ENCODE measurements at regions not wholly inside any gene's neighbourhood (a gene's known extent, or its start where the extent isn't known, plus 50 kb on each side); places are given as distances from the start of the nearest gene placed in this dataset.

DNA sequence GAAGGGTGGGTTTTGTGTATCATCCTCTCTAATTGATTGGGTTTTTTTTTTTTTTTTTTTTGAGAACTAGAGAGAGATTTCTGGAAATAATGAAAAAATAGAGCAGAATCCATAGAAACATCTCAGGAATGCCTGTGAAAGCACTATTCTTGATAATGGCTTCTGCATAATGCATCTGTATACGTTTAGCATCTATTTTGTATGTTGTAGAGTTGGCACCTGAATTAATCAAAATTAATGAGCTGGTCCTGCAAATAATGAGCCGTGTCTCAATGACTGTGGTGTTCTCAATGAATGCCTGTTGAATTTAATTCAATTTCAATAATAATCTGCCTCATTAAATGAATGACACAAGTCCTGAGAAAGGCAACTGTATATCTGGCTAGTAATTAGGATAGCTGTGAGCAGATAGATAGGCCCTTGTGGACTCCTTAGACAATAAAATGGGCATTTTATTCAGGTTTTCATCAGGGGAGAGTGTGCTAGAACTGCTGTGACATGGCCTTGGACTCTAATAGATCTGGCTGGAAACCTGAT lies 70.5 kb upstream of the WDR72 start:
- dilution Hi-C loops (cut with MboI; ENCODE audit: extremely low pct_ligation_motif_present, low sequenced_read_pairs): no loop called here

More for the DNA sequence above, 70.5 kb upstream of the WDR72 start:
- ChIA-PET CTCF (no interaction called here), POLR2A (no interaction called here)
- H3K27me3 ChIP-seq (ENCODE audit: control insufficient read depth in 2 of 2, insufficient read depth in 2 of 2, low read length in 2 of 2): no peaks in the 10 kb centered on the region
- H3K4me3 ChIP-seq (replicated peaks in 1 of 3; ENCODE audit: insufficient read depth in 1 of 3, low read depth in 1 of 3, low read length in 3 of 3): no peak overlapping the region
- H3K9me1 ChIP-seq (replicated peaks; ENCODE audit: control insufficient read depth, extremely low read depth, insufficient read depth, low read length): no peaks in the 10 kb centered on the region
- H4K20me1 ChIP-seq (replicated peaks; ENCODE audit: control insufficient read depth, extremely low read depth, insufficient read depth, low read length): no peaks in the 10 kb centered on the region
- no peak for DNase-seq (ENCODE audit: low read depth, low spot score)
- no peaks in the 10 kb centered on the region for H3K36me3 ChIP-seq (ENCODE audit: control insufficient read depth in 2 of 2, extremely low read depth in 1 of 2, insufficient read depth in 2 of 2, low read length in 2 of 2)
- H3K4me2 ChIP-seq (ENCODE audit: insufficient read depth, low read length): no peak overlapping the region
- intact Hi-C loops (cut with micrococcal nuclease): no loop called here
- H3K4me1 ChIP-seq (ENCODE audit: control insufficient read depth, extremely low read depth, insufficient read depth, low read length): no peaks in the 10 kb centered on the region
- no peaks in the 10 kb centered on the region for H3K9me3 ChIP-seq (replicated peaks; ENCODE audit: control insufficient read depth, insufficient read depth, low read length)
- FAIRE-seq: no peak
- no peak overlapping the region for H2AFZ ChIP-seq (ENCODE audit: low read depth, low read length)
- no peak for TF ChIP-seq FOS (IDR thresholded peaks at IDR 0.05; ENCODE audit: borderline replicate concordance, insufficient read depth, low read length)
- TF ChIP-seq, protein P1, sequence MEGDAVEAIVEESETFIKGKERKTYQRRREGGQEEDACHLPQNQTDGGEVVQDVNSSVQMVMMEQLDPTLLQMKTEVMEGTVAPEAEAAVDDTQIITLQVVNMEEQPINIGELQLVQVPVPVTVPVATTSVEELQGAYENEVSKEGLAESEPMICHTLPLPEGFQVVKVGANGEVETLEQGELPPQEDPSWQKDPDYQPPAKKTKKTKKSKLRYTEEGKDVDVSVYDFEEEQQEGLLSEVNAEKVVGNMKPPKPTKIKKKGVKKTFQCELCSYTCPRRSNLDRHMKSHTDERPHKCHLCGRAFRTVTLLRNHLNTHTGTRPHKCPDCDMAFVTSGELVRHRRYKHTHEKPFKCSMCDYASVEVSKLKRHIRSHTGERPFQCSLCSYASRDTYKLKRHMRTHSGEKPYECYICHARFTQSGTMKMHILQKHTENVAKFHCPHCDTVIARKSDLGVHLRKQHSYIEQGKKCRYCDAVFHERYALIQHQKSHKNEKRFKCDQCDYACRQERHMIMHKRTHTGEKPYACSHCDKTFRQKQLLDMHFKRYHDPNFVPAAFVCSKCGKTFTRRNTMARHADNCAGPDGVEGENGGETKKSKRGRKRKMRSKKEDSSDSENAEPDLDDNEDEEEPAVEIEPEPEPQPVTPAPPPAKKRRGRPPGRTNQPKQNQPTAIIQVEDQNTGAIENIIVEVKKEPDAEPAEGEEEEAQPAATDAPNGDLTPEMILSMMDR (IDR thresholded peaks at IDR 0.05; ENCODE audit: extremely low read depth in 1 of 2, insufficient read depth in 1 of 2, low read depth in 1 of 2, low read length in 2 of 2): no peak
- no peak for TF ChIP-seq EZH2 (IDR thresholded peaks at IDR 0.05; ENCODE audit: borderline replicate concordance, low read depth, low read length, severe bottlenecking)
- no peak for TF ChIP-seq POLR2A (IDR thresholded peaks at IDR 0.05; ENCODE audit: low read depth, low read length)
- TF ChIP-seq, protein P2, sequence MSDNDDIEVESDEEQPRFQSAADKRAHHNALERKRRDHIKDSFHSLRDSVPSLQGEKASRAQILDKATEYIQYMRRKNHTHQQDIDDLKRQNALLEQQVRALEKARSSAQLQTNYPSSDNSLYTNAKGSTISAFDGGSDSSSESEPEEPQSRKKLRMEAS (IDR thresholded peaks at IDR 0.05; ENCODE audit: insufficient read depth, insufficient read length): no peak
- TF ChIP-seq POLR2AphosphoS5 (IDR thresholded peaks at IDR 0.05; ENCODE audit: insufficient read depth, low read depth, low read length): no peak
- no peak for TF ChIP-seq JUN (IDR thresholded peaks at IDR 0.05; ENCODE audit: borderline replicate concordance, insufficient read depth, insufficient read length, low read depth)
- TF ChIP-seq MYC (IDR thresholded peaks at IDR 0.05; ENCODE audit: low read depth, low read length): no peak
- TF ChIP-seq GATA2 (IDR thresholded peaks at IDR 0.05; ENCODE audit: insufficient read depth, insufficient read length, low read depth, low read length): no peak
- H3K27ac ChIP-seq (ENCODE audit: insufficient read depth, low read depth, low read length): no peak overlapping the region
- H3K9ac ChIP-seq (replicated peaks; ENCODE audit: extremely low read depth, insufficient read depth, low read length): no peak overlapping the region
- no TSS peak for BruUV-seq (replicated peaks)
- no peaks in the 10 kb centered on the region for H3K79me2 ChIP-seq (ENCODE audit: control insufficient read depth, insufficient read depth, low read length)
